ENCODE measurements at regions not wholly inside any gene's neighbourhood (a gene's known extent, or its start where the extent isn't known, plus 50 kb on each side); places are given as distances from the start of the nearest gene placed in this dataset.

DNA sequence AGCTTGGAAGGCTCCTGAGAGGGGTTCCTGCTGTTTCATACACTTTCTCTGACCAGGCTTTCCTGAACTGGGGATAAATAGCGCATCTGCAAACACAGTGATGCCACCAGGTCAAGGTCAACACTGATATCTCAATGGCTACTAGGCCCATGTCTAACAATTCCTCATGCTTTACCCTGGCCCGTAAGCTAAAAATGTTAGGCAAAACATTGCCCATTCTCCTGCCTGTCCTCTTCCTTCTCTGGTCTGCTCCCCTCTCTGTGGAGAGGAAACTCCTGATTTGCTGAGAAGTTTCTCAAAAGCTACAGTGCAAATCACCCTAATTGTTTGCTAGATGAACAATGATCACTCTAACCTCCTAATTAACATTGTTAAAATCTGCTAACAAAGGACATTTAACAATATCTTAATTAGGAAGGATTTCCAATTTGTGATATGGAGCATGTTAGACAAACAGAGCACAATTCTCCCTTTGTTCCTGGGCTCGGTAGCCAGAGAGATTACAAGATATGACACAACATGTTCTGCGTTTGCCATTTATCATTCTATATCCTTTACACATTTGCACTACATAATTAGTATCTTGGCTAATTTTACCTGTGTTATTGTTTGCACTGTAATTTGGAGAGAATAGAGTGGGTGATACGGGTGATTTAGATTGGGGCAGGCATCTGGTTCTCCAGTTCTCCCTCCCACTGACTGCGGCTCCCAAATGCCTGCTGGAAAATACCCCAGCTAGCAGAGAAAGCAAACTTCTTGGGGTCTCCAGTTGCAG lies 266.8 kb downstream of the CD83 start:
- TF ChIP-seq, protein P1, sequence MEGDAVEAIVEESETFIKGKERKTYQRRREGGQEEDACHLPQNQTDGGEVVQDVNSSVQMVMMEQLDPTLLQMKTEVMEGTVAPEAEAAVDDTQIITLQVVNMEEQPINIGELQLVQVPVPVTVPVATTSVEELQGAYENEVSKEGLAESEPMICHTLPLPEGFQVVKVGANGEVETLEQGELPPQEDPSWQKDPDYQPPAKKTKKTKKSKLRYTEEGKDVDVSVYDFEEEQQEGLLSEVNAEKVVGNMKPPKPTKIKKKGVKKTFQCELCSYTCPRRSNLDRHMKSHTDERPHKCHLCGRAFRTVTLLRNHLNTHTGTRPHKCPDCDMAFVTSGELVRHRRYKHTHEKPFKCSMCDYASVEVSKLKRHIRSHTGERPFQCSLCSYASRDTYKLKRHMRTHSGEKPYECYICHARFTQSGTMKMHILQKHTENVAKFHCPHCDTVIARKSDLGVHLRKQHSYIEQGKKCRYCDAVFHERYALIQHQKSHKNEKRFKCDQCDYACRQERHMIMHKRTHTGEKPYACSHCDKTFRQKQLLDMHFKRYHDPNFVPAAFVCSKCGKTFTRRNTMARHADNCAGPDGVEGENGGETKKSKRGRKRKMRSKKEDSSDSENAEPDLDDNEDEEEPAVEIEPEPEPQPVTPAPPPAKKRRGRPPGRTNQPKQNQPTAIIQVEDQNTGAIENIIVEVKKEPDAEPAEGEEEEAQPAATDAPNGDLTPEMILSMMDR (IDR thresholded peaks at IDR 0.05), result no peak
- TF ChIP-seq, protein P2, sequence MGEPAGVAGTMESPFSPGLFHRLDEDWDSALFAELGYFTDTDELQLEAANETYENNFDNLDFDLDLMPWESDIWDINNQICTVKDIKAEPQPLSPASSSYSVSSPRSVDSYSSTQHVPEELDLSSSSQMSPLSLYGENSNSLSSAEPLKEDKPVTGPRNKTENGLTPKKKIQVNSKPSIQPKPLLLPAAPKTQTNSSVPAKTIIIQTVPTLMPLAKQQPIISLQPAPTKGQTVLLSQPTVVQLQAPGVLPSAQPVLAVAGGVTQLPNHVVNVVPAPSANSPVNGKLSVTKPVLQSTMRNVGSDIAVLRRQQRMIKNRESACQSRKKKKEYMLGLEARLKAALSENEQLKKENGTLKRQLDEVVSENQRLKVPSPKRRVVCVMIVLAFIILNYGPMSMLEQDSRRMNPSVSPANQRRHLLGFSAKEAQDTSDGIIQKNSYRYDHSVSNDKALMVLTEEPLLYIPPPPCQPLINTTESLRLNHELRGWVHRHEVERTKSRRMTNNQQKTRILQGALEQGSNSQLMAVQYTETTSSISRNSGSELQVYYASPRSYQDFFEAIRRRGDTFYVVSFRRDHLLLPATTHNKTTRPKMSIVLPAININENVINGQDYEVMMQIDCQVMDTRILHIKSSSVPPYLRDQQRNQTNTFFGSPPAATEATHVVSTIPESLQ (CRISPR knock-in tag; IDR thresholded peaks at IDR 0.05), result no peak
- no peak for TF ChIP-seq NR3C1 (CRISPR knock-in tag; conservative IDR thresholded peaks at IDR 0.05; ENCODE audit: low read depth)
- TF ChIP-seq ZNF121 (CRISPR knock-in tag; IDR thresholded peaks at IDR 0.05), result no peak
